SHP77 treated with DMSO at 0.1 percent for 48 hours (cell line): ENCODE measurements at regions not wholly inside any gene's neighbourhood (a gene's known extent, or its start where the extent isn't known, plus 50 kb on each side); places are given as distances from the start of the nearest gene placed in this dataset.
"Not testable (repeated sequence)": the region's sequence is repeated elsewhere in the genome, so short reads cannot be mapped to it uniquely, and the experiment has no call there.

Source experiments
- DNase-seq: peaks from one replicate; lab custom pipeline; 2025; lab: John Stamatoyannopoulos, UW

- no peak for DNase-seq
Measured at GRCh38 chr19:29054886-29055675, 157.9 kb downstream of the UQCRFS1 start.

- DNase-seq, result no peak
Measured at GRCh38 chr19:29048873-29049272, 164.1 kb downstream of the UQCRFS1 start.

- DNase-seq, result no peak
Measured at GRCh38 chr19:29045679-29046254, 167.2 kb downstream of the UQCRFS1 start.

- DNase-seq, result no peak
Measured at GRCh38 chr19:29044037-29044436, 168.9 kb downstream of the UQCRFS1 start.

- DNase-seq, result no peak
Measured at GRCh38 chr19:29042450-29042849, 170.5 kb downstream of the UQCRFS1 start.

- no peak for DNase-seq
Measured at GRCh38 chr19:29040951-29041350, 172.0 kb downstream of the UQCRFS1 start.

GRCh38 chr19:29040292-29040691 lies 172.7 kb downstream of the UQCRFS1 start:
- no peak for DNase-seq

GRCh38 chr19:29039036-29039435 lies 173.9 kb downstream of the UQCRFS1 start:
- DNase-seq, result not testable (repeated sequence)

- DNase-seq, result no peak
Measured at GRCh38 chr19:29031216-29031615, 181.7 kb downstream of the UQCRFS1 start.

GRCh38 chr19:29029268-29029958 lies 183.5 kb downstream of the UQCRFS1 start:
- DNase-seq, result no peak

- DNase-seq, result no peak
Measured at GRCh38 chr19:29022599-29022998, 190.4 kb downstream of the UQCRFS1 start.

GRCh38 chr19:29022165-29022564 lies 190.8 kb downstream of the UQCRFS1 start:
- no peak for DNase-seq

GRCh38 chr19:29021232-29021916 lies 191.6 kb downstream of the UQCRFS1 start:
- no peak for DNase-seq

- no peak for DNase-seq
Measured at GRCh38 chr19:29019403-29019802, 193.5 kb downstream of the UQCRFS1 start.

GRCh38 chr19:29018542-29018941 lies 194.4 kb downstream of the UQCRFS1 start:
- DNase-seq, result no peak

- no peak for DNase-seq
Measured at GRCh38 chr19:29017788-29018187, 195.2 kb downstream of the UQCRFS1 start.

GRCh38 chr19:29016926-29017760 lies 195.8 kb downstream of the UQCRFS1 start:
- no peak for DNase-seq

- no peak for DNase-seq
Measured at GRCh38 chr19:29016353-29016752, 196.6 kb downstream of the UQCRFS1 start.

GRCh38 chr19:29015569-29015968 lies 197.4 kb downstream of the UQCRFS1 start:
- DNase-seq, result no peak

GRCh38 chr19:29014857-29015436 lies 198.0 kb downstream of the UQCRFS1 start:
- DNase-seq, result no peak

GRCh38 chr19:29013988-29014387 lies 199.0 kb downstream of the UQCRFS1 start:
- DNase-seq, result no peak
